ENCODE measurements at regions not wholly inside any gene's neighbourhood (a gene's known extent, or its start where the extent isn't known, plus 50 kb on each side); places are given as distances from the start of the nearest gene placed in this dataset.
"Not testable (repeated sequence)": the region's sequence is repeated elsewhere in the genome, so short reads cannot be mapped to it uniquely, and the experiment has no call there.

- intact Hi-C loops (cut with micrococcal nuclease); H3K27me3 Mint-ChIP-seq (ENCODE audit: insufficient read depth, unreplicated experiment); H3K9me3 Mint-ChIP-seq (ENCODE audit: unreplicated experiment); DNase-seq (ENCODE audit: unreplicated experiment); H3K4me3 Mint-ChIP-seq (ENCODE audit: unreplicated experiment); H3K4me1 Mint-ChIP-seq (ENCODE audit: insufficient read depth, unreplicated experiment); H3K36me3 Mint-ChIP-seq (ENCODE audit: insufficient read depth, unreplicated experiment); H3K27ac Mint-ChIP-seq (ENCODE audit: low read depth, unreplicated experiment); POLR2A ChIA-PET; CTCF ChIA-PET; BruUV-seq (replicated peaks): not testable (repeated sequence)
Measured at GRCh38 chr17:18546514-18547398, 70.2 kb downstream of the LGALS9C start.

GRCh38 chr17:18557086-18557485 lies 80.5 kb downstream of the LGALS9C start:
- H3K27me3 Mint-ChIP-seq (ENCODE audit: insufficient read depth, unreplicated experiment); BruUV-seq (replicated peaks); H3K9me3 Mint-ChIP-seq (ENCODE audit: unreplicated experiment); H3K4me1 Mint-ChIP-seq (ENCODE audit: insufficient read depth, unreplicated experiment); DNase-seq (ENCODE audit: unreplicated experiment); CTCF ChIA-PET; POLR2A ChIA-PET; H3K27ac Mint-ChIP-seq (ENCODE audit: low read depth, unreplicated experiment); intact Hi-C loops (cut with micrococcal nuclease); H3K36me3 Mint-ChIP-seq (ENCODE audit: insufficient read depth, unreplicated experiment); H3K4me3 Mint-ChIP-seq (ENCODE audit: unreplicated experiment): not testable (repeated sequence)

GRCh38 chr17:18563381-18564098 lies 80.7 kb downstream of the TBC1D28 start:
- H3K27me3 Mint-ChIP-seq (ENCODE audit: insufficient read depth, unreplicated experiment); H3K4me3 Mint-ChIP-seq (ENCODE audit: unreplicated experiment): not testable (repeated sequence)

GRCh38 chr17:18564099-18564448 lies 80.1 kb downstream of the TBC1D28 start:
- CTCF ChIA-PET; H3K36me3 Mint-ChIP-seq (ENCODE audit: insufficient read depth, unreplicated experiment); H3K9me3 Mint-ChIP-seq (ENCODE audit: unreplicated experiment); H3K4me1 Mint-ChIP-seq (ENCODE audit: insufficient read depth, unreplicated experiment); H3K27me3 Mint-ChIP-seq (ENCODE audit: insufficient read depth, unreplicated experiment); H3K4me3 Mint-ChIP-seq (ENCODE audit: unreplicated experiment); BruUV-seq (replicated peaks); intact Hi-C loops (cut with micrococcal nuclease); POLR2A ChIA-PET: not testable (repeated sequence)
- H3K27ac Mint-ChIP-seq (ENCODE audit: low read depth, unreplicated experiment): peak overlapping the region; percentile 1
- peak; percentile 41 for TF ChIP-seq CTCF (IDR thresholded peaks at IDR 0.05; ENCODE audit: unreplicated experiment)
- peak; percentile 30 for DNase-seq (ENCODE audit: unreplicated experiment)

More at GRCh38 chr17:18563381-18564098, 80.7 kb downstream of the TBC1D28 start:
- H3K4me1 Mint-ChIP-seq (ENCODE audit: insufficient read depth, unreplicated experiment); H3K36me3 Mint-ChIP-seq (ENCODE audit: insufficient read depth, unreplicated experiment); H3K9me3 Mint-ChIP-seq (ENCODE audit: unreplicated experiment); POLR2A ChIA-PET; H3K27ac Mint-ChIP-seq (ENCODE audit: low read depth, unreplicated experiment); CTCF ChIA-PET; intact Hi-C loops (cut with micrococcal nuclease); DNase-seq (ENCODE audit: unreplicated experiment); BruUV-seq (replicated peaks): not testable (repeated sequence)

- CTCF ChIA-PET; BruUV-seq (replicated peaks); POLR2A ChIA-PET; H3K27me3 Mint-ChIP-seq (ENCODE audit: insufficient read depth, unreplicated experiment); H3K27ac Mint-ChIP-seq (ENCODE audit: low read depth, unreplicated experiment); intact Hi-C loops (cut with micrococcal nuclease); DNase-seq (ENCODE audit: unreplicated experiment); H3K9me3 Mint-ChIP-seq (ENCODE audit: unreplicated experiment); H3K4me3 Mint-ChIP-seq (ENCODE audit: unreplicated experiment): not testable (repeated sequence)
- Mint-ChIP-seq H3K4me1 (ENCODE audit: insufficient read depth, unreplicated experiment) (peaks cover 14% of the 10 kb centered on the region), H3K36me3 (ENCODE audit: insufficient read depth, unreplicated experiment) (peaks cover 18% of the 10 kb centered on the region)
Measured at GRCh38 chr17:18568108-18568995, 75.8 kb downstream of the TBC1D28 start.

- peak overlapping the region; percentile 64 for H3K4me3 Mint-ChIP-seq (ENCODE audit: unreplicated experiment)
- POLR2A ChIA-PET; H3K9me3 Mint-ChIP-seq (ENCODE audit: unreplicated experiment); H3K27me3 Mint-ChIP-seq (ENCODE audit: insufficient read depth, unreplicated experiment); BruUV-seq (replicated peaks); CTCF ChIA-PET; H3K27ac Mint-ChIP-seq (ENCODE audit: low read depth, unreplicated experiment); intact Hi-C loops (cut with micrococcal nuclease); H3K4me1 Mint-ChIP-seq (ENCODE audit: insufficient read depth, unreplicated experiment): not testable (repeated sequence)
- H3K36me3 Mint-ChIP-seq (ENCODE audit: insufficient read depth, unreplicated experiment): peaks cover 11% of the 10 kb centered on the region
- peak; percentile 42 for DNase-seq (ENCODE audit: unreplicated experiment)
Measured at GRCh38 chr17:18569489-18569913, 74.7 kb downstream of the TBC1D28 start.

- CTCF ChIA-PET; H3K4me1 Mint-ChIP-seq (ENCODE audit: insufficient read depth, unreplicated experiment); H3K4me3 Mint-ChIP-seq (ENCODE audit: unreplicated experiment); BruUV-seq (replicated peaks); H3K9me3 Mint-ChIP-seq (ENCODE audit: unreplicated experiment); H3K27me3 Mint-ChIP-seq (ENCODE audit: insufficient read depth, unreplicated experiment); H3K27ac Mint-ChIP-seq (ENCODE audit: low read depth, unreplicated experiment); POLR2A ChIA-PET; DNase-seq (ENCODE audit: unreplicated experiment); intact Hi-C loops (cut with micrococcal nuclease): not testable (repeated sequence)
- peaks cover 11% of the 10 kb centered on the region for H3K36me3 Mint-ChIP-seq (ENCODE audit: insufficient read depth, unreplicated experiment)
Measured at GRCh38 chr17:18572536-18572935, 71.7 kb downstream of the TBC1D28 start.

- H3K4me3 Mint-ChIP-seq (ENCODE audit: unreplicated experiment); intact Hi-C loops (cut with micrococcal nuclease); POLR2A ChIA-PET; H3K27ac Mint-ChIP-seq (ENCODE audit: low read depth, unreplicated experiment); CTCF ChIA-PET; H3K9me3 Mint-ChIP-seq (ENCODE audit: unreplicated experiment); H3K27me3 Mint-ChIP-seq (ENCODE audit: insufficient read depth, unreplicated experiment); H3K4me1 Mint-ChIP-seq (ENCODE audit: insufficient read depth, unreplicated experiment); BruUV-seq (replicated peaks); DNase-seq (ENCODE audit: unreplicated experiment): not testable (repeated sequence)
- peaks cover 11% of the 10 kb centered on the region for H3K36me3 Mint-ChIP-seq (ENCODE audit: insufficient read depth, unreplicated experiment)
Measured at GRCh38 chr17:18574137-18574536, 70.1 kb downstream of the TBC1D28 start.

Measured in MCF 10A (cell line).